Astrocyte of the cerebellum (primary cell): ENCODE measurements at regions not wholly inside any gene's neighbourhood (a gene's known extent, or its start where the extent isn't known, plus 50 kb on each side); places are given as distances from the start of the nearest gene placed in this dataset.

Source experiments
- DNase-seq: peaks from one replicate; pipeline ENCODE4 v3.0.0-alpha.2; 2011; ENCODE audit warnings: low read depth
- H3K4me3 ChIP-seq: 2 replicates; pipeline ENCODE4 v1.5.1; 2011; ENCODE audit warnings: mild to moderate bottlenecking, low read depth, low read length, moderate library complexity
- in situ Hi-C: cut with HindIII; loops from 2 replicates; pipeline ENCODE4 v1.10.0; 2017; ENCODE audit warnings: low sequenced_read_pairs
- TF ChIP-seq, protein P1 (sequence below): IDR thresholded peaks from 2 replicates; pipeline ENCODE4 v1.5.1; 2012; ENCODE audit warnings: low read length, low read depth, moderate library complexity, mild to moderate bottlenecking; ENCODE audit errors: missing control alignments

DNA sequence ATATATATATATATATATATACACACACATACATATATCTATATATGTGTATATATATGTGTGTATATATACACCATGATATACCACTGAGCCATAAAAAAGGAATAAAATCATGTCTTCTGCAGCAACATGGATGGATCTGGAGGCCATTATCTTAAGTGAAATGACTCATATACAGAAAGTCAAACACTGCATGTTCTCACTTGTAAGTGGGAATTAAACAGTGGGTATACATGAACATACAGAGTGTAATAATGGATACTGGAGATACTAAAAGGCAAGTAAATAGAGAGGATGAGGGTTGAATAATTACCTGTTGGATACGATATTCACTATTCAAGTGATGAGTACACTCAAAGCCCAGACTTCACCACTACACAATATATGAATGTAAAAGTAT, 332.6 kb downstream of the SLITRK1 start:
- in situ Hi-C loops, result no loop called here
- no peak for DNase-seq
- TF ChIP-seq, protein P1, sequence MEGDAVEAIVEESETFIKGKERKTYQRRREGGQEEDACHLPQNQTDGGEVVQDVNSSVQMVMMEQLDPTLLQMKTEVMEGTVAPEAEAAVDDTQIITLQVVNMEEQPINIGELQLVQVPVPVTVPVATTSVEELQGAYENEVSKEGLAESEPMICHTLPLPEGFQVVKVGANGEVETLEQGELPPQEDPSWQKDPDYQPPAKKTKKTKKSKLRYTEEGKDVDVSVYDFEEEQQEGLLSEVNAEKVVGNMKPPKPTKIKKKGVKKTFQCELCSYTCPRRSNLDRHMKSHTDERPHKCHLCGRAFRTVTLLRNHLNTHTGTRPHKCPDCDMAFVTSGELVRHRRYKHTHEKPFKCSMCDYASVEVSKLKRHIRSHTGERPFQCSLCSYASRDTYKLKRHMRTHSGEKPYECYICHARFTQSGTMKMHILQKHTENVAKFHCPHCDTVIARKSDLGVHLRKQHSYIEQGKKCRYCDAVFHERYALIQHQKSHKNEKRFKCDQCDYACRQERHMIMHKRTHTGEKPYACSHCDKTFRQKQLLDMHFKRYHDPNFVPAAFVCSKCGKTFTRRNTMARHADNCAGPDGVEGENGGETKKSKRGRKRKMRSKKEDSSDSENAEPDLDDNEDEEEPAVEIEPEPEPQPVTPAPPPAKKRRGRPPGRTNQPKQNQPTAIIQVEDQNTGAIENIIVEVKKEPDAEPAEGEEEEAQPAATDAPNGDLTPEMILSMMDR, result no peak
- no peak overlapping the region for H3K4me3 ChIP-seq

DNA sequence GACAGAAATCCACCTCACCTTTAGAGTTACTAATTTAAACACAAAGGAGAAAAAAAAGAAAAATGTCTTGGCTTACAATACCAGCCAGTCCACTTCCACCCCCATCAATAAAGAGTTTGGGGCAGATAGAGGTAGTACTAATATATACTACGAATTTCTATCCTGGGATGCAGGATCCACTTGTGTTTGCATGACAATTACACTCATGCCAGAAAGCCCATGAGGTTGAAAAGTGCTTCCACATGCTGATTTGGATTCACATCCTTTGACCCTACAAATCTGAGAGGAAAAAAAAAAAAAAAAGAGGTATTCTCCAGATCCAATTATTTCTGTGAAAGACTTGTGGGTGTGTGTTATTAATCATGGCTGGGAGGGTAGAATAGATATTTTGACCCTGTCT, 335.2 kb downstream of the SLITRK1 start:
- H3K4me3 ChIP-seq, result no peak overlapping the region
- DNase-seq, result no peak
- in situ Hi-C loops, result no loop called here
- TF ChIP-seq, protein P1, result no peak

DNA sequence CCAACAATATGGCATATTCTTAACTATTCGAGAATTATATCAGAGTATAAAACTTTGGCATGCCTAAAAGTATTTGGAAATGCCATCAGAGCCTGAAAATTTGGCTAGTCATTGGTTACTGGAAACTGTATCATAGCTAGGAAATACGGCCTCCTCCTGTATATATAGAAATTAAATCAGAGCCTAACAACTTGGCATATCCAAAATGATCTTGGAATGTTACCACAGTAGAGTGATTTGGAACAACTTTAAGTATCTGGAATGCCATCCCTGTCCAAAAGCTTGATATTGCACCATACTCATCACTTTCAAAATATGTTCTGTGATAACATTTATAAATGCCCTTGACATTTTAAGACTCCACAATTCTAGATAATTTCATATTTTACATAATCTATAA, 335.8 kb downstream of the SLITRK1 start:
- no peak overlapping the region for H3K4me3 ChIP-seq
- no peak for DNase-seq
- TF ChIP-seq, protein P1, result no peak
- in situ Hi-C loops, result no loop called here

DNA sequence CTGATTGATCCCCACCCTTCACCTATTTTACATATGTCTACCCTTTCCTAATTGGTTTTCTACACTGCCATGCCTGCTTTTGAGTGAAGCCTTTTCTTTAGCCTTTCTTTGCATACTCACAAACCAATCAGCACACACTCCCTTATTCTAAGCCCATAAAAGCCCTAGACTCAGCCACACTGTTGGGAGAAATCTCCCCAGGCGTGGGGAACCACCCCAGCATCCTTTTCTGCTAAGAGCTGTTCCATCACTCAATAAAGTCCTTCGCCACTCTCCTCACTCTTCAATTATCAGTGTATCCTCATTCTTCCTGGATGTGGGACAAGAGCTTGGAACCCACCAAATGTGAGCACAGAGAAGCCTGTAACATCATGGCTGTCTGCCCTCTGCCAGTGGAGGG, 343.6 kb downstream of the SLITRK1 start:
- in situ Hi-C loops, result no loop called here
- TF ChIP-seq, protein P1, result no peak
- no peak overlapping the region for H3K4me3 ChIP-seq
- DNase-seq, result no peak

DNA sequence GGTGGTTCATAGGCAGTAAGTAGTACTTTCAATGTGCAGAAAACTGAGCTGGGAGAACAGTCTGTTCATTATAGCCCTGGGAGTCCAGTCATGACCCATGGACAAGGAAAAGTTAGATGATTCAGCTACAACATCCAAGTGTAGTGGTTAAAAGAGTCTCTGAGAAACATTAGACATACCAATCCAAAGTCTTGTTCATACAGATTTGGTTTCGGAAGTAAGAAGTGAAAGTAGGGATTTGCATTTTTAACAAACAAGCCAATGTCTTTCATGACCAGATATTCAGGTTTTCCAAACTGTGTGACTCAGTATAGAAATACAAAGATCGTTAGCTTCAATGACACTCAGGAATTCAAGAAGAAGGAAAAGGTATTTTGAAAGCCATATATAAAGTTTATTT, 345.3 kb downstream of the SLITRK1 start:
- no peak for DNase-seq
- TF ChIP-seq, protein P1, result no peak
- in situ Hi-C loops, result no loop called here
- H3K4me3 ChIP-seq, result no peak overlapping the region

DNA sequence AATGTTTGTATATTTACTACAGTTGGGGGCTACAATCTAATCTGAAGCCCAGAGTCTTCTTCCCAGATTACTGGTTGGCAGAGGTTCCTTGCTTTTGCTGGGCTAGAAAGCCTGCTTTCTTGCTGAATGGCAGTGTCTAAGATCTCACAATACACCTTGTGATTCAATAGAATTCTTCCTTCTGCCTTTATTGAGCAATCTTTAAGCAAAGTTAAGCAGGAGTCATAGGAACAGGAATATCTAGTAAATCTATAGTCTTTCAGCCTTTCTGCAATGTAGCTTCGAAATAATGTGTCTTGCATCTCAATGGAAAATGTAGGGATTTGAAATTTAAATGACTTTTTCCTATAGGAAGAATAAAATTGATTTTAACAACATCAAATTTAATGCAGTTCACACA, 346.1 kb downstream of the SLITRK1 start:
- TF ChIP-seq, protein P1, result no peak
- DNase-seq, result no peak
- H3K4me3 ChIP-seq, result no peak overlapping the region
- in situ Hi-C loops, result no loop called here

DNA sequence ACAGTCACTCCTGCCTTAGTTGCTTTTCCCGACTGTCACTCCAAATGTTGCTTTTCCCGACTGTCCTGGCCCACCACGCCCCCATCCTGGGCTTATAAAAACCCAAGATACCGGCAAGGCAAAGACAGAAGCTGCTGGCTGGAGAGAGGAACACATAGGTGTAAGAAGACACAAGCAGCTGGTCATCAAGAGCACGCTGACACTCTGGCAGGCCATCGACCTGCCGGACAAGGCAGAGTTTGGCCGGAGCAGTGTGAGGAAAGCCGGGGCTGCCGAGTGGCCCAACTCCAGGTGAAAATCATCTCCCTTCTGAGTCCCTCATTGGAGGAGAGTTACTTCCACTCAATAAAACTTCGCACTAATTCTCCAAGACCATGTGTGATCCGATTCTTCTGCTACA, 349.5 kb downstream of the SLITRK1 start:
- in situ Hi-C loops, result no loop called here
- H3K4me3 ChIP-seq, result no peak overlapping the region
- DNase-seq, result no peak
- TF ChIP-seq, protein P1, result no peak
